Loucy (cell line): ENCODE measurements at regions not wholly inside any gene's neighbourhood (a gene's known extent, or its start where the extent isn't known, plus 50 kb on each side); places are given as distances from the start of the nearest gene placed in this dataset.

ENCODE experiments used
- H2AFZ ChIP-seq: fragments of 200-600 bp; sonication (generic); 2 replicates; pipeline ENCODE4 v1.6.0; 2016; ENCODE audit warnings: antibody characterized with exemption, mild to moderate bottlenecking, low read length, moderate library complexity
- H3F3A ChIP-seq: fragments of 200-600 bp; 2 replicates; pipeline ENCODE4 v1.6.0; 2016; ENCODE audit warnings: antibody characterized with exemption, low read depth, mild to moderate bottlenecking
- H3K27me3 ChIP-seq: fragments of 200-600 bp; sonication (generic); 2 replicates; pipeline ENCODE4 v1.6.1; 2014; ENCODE audit warnings: low read length, mild to moderate bottlenecking; ENCODE audit not compliant: insufficient read depth, poor library complexity, severe bottlenecking
- H3K36me3 ChIP-seq: fragments of 200-600 bp; sonication (generic); 2 replicates; pipeline ENCODE4 v1.6.1; 2016; ENCODE audit warnings: low read length; ENCODE audit not compliant: insufficient read depth
- H3K4me1 ChIP-seq: fragments of 200-600 bp; sonication (generic); 2 replicates; pipeline ENCODE4 v1.5.1; 2014; ENCODE audit warnings: low read length, mild to moderate bottlenecking; ENCODE audit not compliant: insufficient read depth, poor library complexity, severe bottlenecking
- H3K4me2 ChIP-seq: fragments of 200-600 bp; sonication (generic); 2 replicates; pipeline ENCODE4 v1.6.0; 2014; ENCODE audit warnings: antibody characterized with exemption, low read length, low read depth, mild to moderate bottlenecking; ENCODE audit not compliant: poor library complexity, severe bottlenecking
- H3K4me3 ChIP-seq: fragments of 200-600 bp; sonication (generic); 2 replicates; pipeline ENCODE4 v1.5.1; 2014; ENCODE audit warnings: low read length, mild to moderate bottlenecking, mixed read lengths; ENCODE audit not compliant: poor library complexity, severe bottlenecking
- H3K79me2 ChIP-seq: fragments of 200-600 bp; sonication (generic); 2 replicates; pipeline ENCODE4 v1.6.1; 2014; ENCODE audit warnings: low read length; ENCODE audit not compliant: insufficient read depth
- H3K9ac ChIP-seq: fragments of 200-600 bp; sonication (generic); 2 replicates; pipeline ENCODE4 v1.6.0; 2014; ENCODE audit warnings: mild to moderate bottlenecking, low read depth, low read length, moderate library complexity; ENCODE audit not compliant: poor library complexity, severe bottlenecking
- H3K9me2 ChIP-seq: fragments of 200-600 bp; sonication (generic); replicated peaks from 2 replicates; pipeline ENCODE4 v1.6.1; 2016; ENCODE audit warnings: low read depth, low read length, mixed read lengths
- H3K9me3 ChIP-seq: fragments of 200-600 bp; sonication (generic); 2 replicates; pipeline ENCODE4 v1.6.1; 2014; ENCODE audit warnings: mild to moderate bottlenecking, antibody characterized with exemption, low read length, low read depth; ENCODE audit not compliant: insufficient read depth
- H4K20me1 ChIP-seq: fragments of 200-600 bp; sonication (generic); 2 replicates; pipeline ENCODE4 v1.6.0; 2014; ENCODE audit warnings: antibody characterized with exemption, low read length, mild to moderate bottlenecking; ENCODE audit not compliant: insufficient read depth, poor library complexity, severe bottlenecking
- EZH2phosphoT487 ChIP-seq: fragments of 200-600 bp; IDR thresholded peaks from 2 replicates; pipeline ENCODE4 v1.6.1; 2018; ENCODE audit warnings: antibody characterized with exemption, mild to moderate bottlenecking, moderate library complexity, borderline replicate concordance
- TF ChIP-seq, protein P1 (sequence below): fragments of 200-600 bp; sonication (generic); conservative IDR thresholded peaks from 2 replicates; pipeline ENCODE4 v1.5.1; 2014; ENCODE audit warnings: mild to moderate bottlenecking, antibody characterized with exemption, low read length

DNA sequence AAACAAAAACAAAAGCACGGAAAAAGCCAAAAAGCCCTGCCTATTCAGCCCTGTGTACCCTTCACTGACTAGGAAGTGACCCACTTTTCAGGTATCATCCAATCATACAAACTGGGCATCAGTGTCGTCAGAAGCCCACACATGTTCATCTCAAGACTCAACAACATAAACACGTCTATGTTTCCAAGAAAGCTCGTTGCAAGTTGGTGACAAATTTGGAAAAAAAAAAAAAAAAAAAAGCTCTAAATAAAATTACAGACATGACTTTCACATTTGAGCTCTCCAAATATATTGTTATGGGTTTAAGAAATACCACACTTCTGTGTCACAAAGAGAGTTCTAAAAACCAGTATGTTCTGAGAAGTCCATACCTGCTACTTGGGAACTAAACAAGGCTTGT is 204.7 kb upstream of the KLF14 start:
- no peaks in the 10 kb centered on the region for H3K9me3 ChIP-seq
- no peaks in the 10 kb centered on the region for H3K27me3 ChIP-seq
- no peak overlapping the region for H3K4me3 ChIP-seq
- no peak overlapping the region for H2AFZ ChIP-seq
- no peaks in the 10 kb centered on the region for H4K20me1 ChIP-seq
- no peak overlapping the region for H3K9ac ChIP-seq
- peaks cover 7% of the 10 kb centered on the region; the same call in 1 of the 2 replicates for H3K36me3 ChIP-seq
- H3K4me2 ChIP-seq: no peak overlapping the region
- peaks cover 12% of the 10 kb centered on the region; the same call in 1 of the 2 replicates for H3K79me2 ChIP-seq
- no peaks in the 10 kb centered on the region for H3K4me1 ChIP-seq
- no peaks in the 10 kb centered on the region for H3K9me2 ChIP-seq
- H3F3A ChIP-seq: no peaks in the 10 kb centered on the region
- TF ChIP-seq, protein P1, sequence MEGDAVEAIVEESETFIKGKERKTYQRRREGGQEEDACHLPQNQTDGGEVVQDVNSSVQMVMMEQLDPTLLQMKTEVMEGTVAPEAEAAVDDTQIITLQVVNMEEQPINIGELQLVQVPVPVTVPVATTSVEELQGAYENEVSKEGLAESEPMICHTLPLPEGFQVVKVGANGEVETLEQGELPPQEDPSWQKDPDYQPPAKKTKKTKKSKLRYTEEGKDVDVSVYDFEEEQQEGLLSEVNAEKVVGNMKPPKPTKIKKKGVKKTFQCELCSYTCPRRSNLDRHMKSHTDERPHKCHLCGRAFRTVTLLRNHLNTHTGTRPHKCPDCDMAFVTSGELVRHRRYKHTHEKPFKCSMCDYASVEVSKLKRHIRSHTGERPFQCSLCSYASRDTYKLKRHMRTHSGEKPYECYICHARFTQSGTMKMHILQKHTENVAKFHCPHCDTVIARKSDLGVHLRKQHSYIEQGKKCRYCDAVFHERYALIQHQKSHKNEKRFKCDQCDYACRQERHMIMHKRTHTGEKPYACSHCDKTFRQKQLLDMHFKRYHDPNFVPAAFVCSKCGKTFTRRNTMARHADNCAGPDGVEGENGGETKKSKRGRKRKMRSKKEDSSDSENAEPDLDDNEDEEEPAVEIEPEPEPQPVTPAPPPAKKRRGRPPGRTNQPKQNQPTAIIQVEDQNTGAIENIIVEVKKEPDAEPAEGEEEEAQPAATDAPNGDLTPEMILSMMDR: no peak
- no peak for TF ChIP-seq EZH2phosphoT487

DNA sequence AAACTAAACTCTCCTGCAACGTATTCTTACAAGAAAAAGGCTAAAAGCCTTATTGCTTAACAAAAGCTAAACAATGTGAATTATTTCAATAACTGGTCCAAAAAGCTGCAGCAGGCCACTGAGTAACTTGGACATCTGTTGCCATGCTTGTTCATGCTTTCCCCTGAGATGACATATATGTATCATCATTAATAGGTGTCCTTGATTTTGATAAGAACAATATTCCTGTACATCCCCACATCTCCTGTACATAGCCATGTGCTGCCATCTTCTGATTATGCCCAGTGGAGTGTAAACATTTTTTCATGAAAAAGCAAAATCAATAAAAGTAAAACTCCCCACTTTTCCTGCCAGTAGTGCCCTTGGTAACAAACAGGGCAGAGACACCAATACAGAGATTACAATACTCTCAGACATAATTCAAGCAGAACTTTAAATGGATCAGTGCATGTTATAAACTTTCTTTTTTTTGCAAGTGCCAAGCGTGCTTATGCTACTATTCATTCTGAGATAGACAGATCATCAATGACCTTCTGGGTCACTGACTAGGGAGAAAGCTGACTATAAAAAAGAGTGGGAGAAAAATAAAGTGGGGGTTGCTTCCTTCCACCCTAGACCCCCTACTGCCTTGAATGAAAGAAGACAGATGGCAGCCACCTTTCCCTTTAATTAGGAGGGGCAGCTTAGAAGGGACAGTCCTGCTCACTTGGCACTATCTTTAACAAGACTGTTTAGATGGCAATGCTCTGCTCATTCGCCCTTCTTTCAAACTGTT is 205.5 kb upstream of the KLF14 start:
- Histone ChIP-seq H3K27me3 (no peaks in the 10 kb centered on the region), H3F3A (no peaks in the 10 kb centered on the region), H4K20me1 (no peaks in the 10 kb centered on the region), H3K36me3 (peaks cover 15% of the 10 kb centered on the region; the same call in 1 of the 2 replicates), H3K9me3 (no peaks in the 10 kb centered on the region), H3K4me3 (no peak overlapping the region), H3K9me2 (no peaks in the 10 kb centered on the region), H3K9ac (no peak overlapping the region), H3K79me2 (peaks cover 12% of the 10 kb centered on the region; the same call in 1 of the 2 replicates), H3K4me2 (no peak overlapping the region), H2AFZ (no peak overlapping the region), H3K4me1 (no peaks in the 10 kb centered on the region)
- TF ChIP-seq, protein P1: no peak
- TF ChIP-seq EZH2phosphoT487: no peak

DNA sequence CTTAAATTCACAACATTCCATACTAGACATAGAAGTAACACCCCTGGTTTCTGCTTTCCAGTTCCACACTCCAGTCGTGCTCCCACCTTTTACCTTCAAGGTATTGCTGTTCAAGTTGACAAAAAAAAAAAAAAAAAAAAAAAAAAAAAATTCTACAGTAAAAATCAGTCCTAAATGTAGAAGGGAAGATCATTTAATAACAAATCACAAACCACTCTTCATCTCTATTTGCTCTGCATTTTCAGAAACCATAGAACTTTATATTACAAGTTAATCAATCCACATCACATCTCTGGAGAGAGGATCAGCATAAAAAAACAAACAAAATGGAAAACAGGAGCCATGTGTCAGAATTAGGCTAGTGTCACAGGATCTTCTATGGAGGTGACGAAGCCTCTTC is 206.3 kb upstream of the KLF14 start:
- H3K4me3 ChIP-seq: no peak overlapping the region
- H3K4me2 ChIP-seq: no peak overlapping the region
- no peaks in the 10 kb centered on the region for H3K9me3 ChIP-seq
- peaks cover 23% of the 10 kb centered on the region; the same call in 1 of the 2 replicates for H3K36me3 ChIP-seq
- no peaks in the 10 kb centered on the region for H3K27me3 ChIP-seq
- H4K20me1 ChIP-seq: no peaks in the 10 kb centered on the region
- TF ChIP-seq, protein P1: no peak
- no peak for TF ChIP-seq EZH2phosphoT487
- peaks cover 12% of the 10 kb centered on the region; the same call in 1 of the 2 replicates for H3K79me2 ChIP-seq
- no peak overlapping the region for H2AFZ ChIP-seq
- H3K9ac ChIP-seq: no peak overlapping the region
- H3K4me1 ChIP-seq: no peaks in the 10 kb centered on the region
- H3K9me2 ChIP-seq: no peaks in the 10 kb centered on the region
- no peaks in the 10 kb centered on the region for H3F3A ChIP-seq
